Breast epithelium (tissue), 3 donors: ENCODE measurements at regions not wholly inside any gene's neighbourhood (a gene's known extent, or its start where the extent isn't known, plus 50 kb on each side); places are given as distances from the start of the nearest gene placed in this dataset.

Experiments
- CTCF ChIP-seq, 3 donors: fragments of 450-650 bp; IDR thresholded peaks; one replicate each; pipeline ENCODE4 v1.5.1; 2016 to 2017; ENCODE audit warnings: antibody characterized with exemption in 3 of 3, mild to moderate bottlenecking in 3 of 3, moderate library complexity in 3 of 3
- POLR2A ChIP-seq: fragments of 450-650 bp; IDR thresholded peaks from one replicate; pipeline ENCODE4 v1.6.1; 2016; ENCODE audit warnings: antibody characterized with exemption, mild to moderate bottlenecking, moderate library complexity

- TF ChIP-seq CTCF (IDR thresholded peaks at IDR 0.05) (no peak), POLR2A (no peak)
Observed at GRCh38 chr9:80875947-80876346, 813.4 kb downstream of the TLE1 start.
